ENCODE measurements at regions not wholly inside any gene's neighbourhood (a gene's known extent, or its start where the extent isn't known, plus 50 kb on each side); places are given as distances from the start of the nearest gene placed in this dataset.

DNA sequence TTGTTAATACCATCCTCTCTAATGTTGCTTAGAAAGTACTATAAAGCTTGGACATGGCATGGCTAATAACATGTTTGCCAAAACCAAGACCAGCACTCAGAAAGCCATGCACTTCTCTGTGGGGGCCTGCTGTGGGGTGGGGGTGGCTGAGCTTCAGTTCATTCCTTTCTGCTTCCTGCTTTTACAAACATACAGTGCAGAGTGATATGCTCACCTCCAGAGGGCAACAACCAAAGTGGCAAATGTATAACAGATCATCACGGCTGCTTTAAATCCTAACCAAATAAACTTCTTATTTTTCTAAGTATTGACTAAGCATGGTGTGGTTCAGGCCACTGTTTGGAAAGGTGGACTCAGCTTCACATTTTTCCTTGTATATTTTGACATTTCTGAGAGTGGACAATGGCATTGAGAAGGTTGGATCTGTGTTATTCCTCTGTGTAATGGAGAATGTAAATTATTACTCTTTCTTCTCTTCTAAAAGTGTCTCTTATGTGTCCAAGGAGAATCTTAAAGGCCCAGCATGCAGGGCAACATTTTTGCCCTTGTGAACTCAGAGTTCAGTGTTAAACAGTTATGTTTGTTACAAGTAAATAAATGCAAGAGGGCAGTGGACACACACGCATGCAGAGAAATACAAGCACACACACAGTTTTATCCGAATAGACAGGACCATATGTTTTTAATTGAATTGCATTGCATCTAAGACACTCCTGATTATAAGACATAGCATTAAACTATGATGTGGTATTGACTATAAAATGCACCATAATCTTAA lies 186.1 kb downstream of the HERPUD2 start:
- H3K9me3 ChIP-seq (ENCODE audit: low read depth, low read length, poor library complexity, severe bottlenecking) = no peaks in the 10 kb centered on the region
- intact Hi-C loops (cut with micrococcal nuclease; ENCODE audit: unreplicated experiment) = no loop called here
- H3K27ac ChIP-seq (ENCODE audit: low read depth, low read length, poor library complexity, severe bottlenecking) = no peak overlapping the region
- TF ChIP-seq EZH2 (IDR thresholded peaks at IDR 0.05; ENCODE audit: borderline replicate concordance, low read depth, low read length, poor library complexity, severe bottlenecking) = no peak
- TF ChIP-seq, protein P1, sequence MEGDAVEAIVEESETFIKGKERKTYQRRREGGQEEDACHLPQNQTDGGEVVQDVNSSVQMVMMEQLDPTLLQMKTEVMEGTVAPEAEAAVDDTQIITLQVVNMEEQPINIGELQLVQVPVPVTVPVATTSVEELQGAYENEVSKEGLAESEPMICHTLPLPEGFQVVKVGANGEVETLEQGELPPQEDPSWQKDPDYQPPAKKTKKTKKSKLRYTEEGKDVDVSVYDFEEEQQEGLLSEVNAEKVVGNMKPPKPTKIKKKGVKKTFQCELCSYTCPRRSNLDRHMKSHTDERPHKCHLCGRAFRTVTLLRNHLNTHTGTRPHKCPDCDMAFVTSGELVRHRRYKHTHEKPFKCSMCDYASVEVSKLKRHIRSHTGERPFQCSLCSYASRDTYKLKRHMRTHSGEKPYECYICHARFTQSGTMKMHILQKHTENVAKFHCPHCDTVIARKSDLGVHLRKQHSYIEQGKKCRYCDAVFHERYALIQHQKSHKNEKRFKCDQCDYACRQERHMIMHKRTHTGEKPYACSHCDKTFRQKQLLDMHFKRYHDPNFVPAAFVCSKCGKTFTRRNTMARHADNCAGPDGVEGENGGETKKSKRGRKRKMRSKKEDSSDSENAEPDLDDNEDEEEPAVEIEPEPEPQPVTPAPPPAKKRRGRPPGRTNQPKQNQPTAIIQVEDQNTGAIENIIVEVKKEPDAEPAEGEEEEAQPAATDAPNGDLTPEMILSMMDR (conservative IDR thresholded peaks at IDR 0.05; ENCODE audit: low read depth, low read length) = peak; percentile 21; the same call in 1 of the 2 replicates
- H3K4me3 ChIP-seq (ENCODE audit: low read depth, low read length, poor library complexity, severe bottlenecking) = no peak overlapping the region
- H3K4me1 ChIP-seq (ENCODE audit: insufficient read depth, low read length, poor library complexity, severe bottlenecking) = no peaks in the 10 kb centered on the region
- POLR2A ChIA-PET (ENCODE audit: low non-redundant PET) = no interaction called here
- H3K27me3 ChIP-seq (replicated peaks; ENCODE audit: insufficient read depth, low read depth, low read length, poor library complexity) = no peaks in the 10 kb centered on the region
- DNase-seq (ENCODE audit: low spot score) = no peak
- CTCF ChIA-PET = no interaction called here
- BruUV-seq (replicated peaks) = no TSS peak
- H3K36me3 ChIP-seq (ENCODE audit: insufficient read depth, low read length, poor library complexity, severe bottlenecking) = no peaks in the 10 kb centered on the region

DNA sequence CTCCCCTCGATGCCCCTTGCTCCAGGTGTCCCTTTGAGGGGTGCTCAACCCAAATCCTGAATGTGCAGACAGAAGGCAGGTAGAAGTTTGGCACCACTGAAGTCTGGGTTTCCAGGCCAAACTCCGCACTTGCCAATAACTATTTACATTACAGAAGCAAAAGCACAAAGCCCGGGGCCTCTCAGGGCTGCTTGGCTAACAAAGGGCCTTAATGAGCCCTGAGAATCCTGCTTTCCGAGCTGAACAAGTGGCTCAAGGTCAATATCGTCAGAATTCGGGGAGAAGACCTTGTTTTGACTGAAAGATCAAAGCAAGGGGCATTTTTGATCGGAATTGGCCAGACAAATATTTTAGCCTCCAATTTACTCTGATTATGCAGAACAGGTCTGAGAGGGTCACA lies 189.9 kb downstream of the HERPUD2 start:
- Histone ChIP-seq H3K36me3 (ENCODE audit: insufficient read depth, low read length, poor library complexity, severe bottlenecking) (no peaks in the 10 kb centered on the region), H3K27me3 (replicated peaks; ENCODE audit: insufficient read depth, low read depth, low read length, poor library complexity) (no peaks in the 10 kb centered on the region), H3K27ac (ENCODE audit: low read depth, low read length, poor library complexity, severe bottlenecking) (no peak overlapping the region), H3K9me3 (ENCODE audit: low read depth, low read length, poor library complexity, severe bottlenecking) (no peaks in the 10 kb centered on the region), H3K4me1 (ENCODE audit: insufficient read depth, low read length, poor library complexity, severe bottlenecking) (no peaks in the 10 kb centered on the region), H3K4me3 (ENCODE audit: low read depth, low read length, poor library complexity, severe bottlenecking) (no peak overlapping the region)
- intact Hi-C loops (cut with micrococcal nuclease; ENCODE audit: unreplicated experiment) = no loop called here
- CTCF ChIA-PET = no interaction called here
- TF ChIP-seq EZH2 (IDR thresholded peaks at IDR 0.05; ENCODE audit: borderline replicate concordance, low read depth, low read length, poor library complexity, severe bottlenecking) = no peak
- TF ChIP-seq, protein P1 (conservative IDR thresholded peaks at IDR 0.05; ENCODE audit: low read depth, low read length) = no peak
- DNase-seq (ENCODE audit: low spot score) = no peak
- POLR2A ChIA-PET (ENCODE audit: low non-redundant PET) = no interaction called here
- BruUV-seq (replicated peaks) = no TSS peak

DNA sequence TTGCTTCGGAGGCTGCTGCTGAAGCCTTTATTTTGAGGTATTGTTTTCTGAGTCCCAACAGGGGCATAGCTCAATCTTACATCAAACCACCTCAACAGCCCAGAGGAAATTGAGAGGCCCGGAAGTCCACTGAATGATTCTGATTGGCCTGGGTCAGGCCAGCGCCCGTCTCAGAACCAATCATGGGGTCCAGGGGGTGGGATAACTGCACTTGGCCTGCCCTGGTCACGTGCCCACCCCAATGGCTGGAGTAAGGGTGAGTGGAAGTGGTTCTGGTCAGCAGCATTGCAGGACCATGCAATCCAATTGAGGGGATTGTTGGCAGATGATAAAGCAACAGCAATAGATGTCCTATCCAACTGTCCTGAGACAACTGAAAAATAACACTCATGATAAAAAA lies 190.6 kb downstream of the HERPUD2 start:
- no peaks in the 10 kb centered on the region for H3K36me3 ChIP-seq (ENCODE audit: insufficient read depth, low read length, poor library complexity, severe bottlenecking)
- no peaks in the 10 kb centered on the region for H3K27me3 ChIP-seq (replicated peaks; ENCODE audit: insufficient read depth, low read depth, low read length, poor library complexity)
- no peaks in the 10 kb centered on the region for H3K9me3 ChIP-seq (ENCODE audit: low read depth, low read length, poor library complexity, severe bottlenecking)
- H3K27ac ChIP-seq (ENCODE audit: low read depth, low read length, poor library complexity, severe bottlenecking) = no peak overlapping the region
- intact Hi-C loops (cut with micrococcal nuclease; ENCODE audit: unreplicated experiment) = no loop called here
- no peak for DNase-seq (ENCODE audit: low spot score)
- TF ChIP-seq EZH2 (IDR thresholded peaks at IDR 0.05; ENCODE audit: borderline replicate concordance, low read depth, low read length, poor library complexity, severe bottlenecking) = no peak
- TF ChIP-seq, protein P1 (conservative IDR thresholded peaks at IDR 0.05; ENCODE audit: low read depth, low read length) = no peak
- no peaks in the 10 kb centered on the region for H3K4me1 ChIP-seq (ENCODE audit: insufficient read depth, low read length, poor library complexity, severe bottlenecking)
- CTCF ChIA-PET = no interaction called here
- H3K4me3 ChIP-seq (ENCODE audit: low read depth, low read length, poor library complexity, severe bottlenecking) = no peak overlapping the region
- POLR2A ChIA-PET (ENCODE audit: low non-redundant PET) = no interaction called here
- no TSS peak for BruUV-seq (replicated peaks)
